ENCODE measurements at regions not wholly inside any gene's neighbourhood (a gene's known extent, or its start where the extent isn't known, plus 50 kb on each side); places are given as distances from the start of the nearest gene placed in this dataset.
A peak's percentile ranks its signal among the peaks of the same experiment; 100 is the strongest.

DNA sequence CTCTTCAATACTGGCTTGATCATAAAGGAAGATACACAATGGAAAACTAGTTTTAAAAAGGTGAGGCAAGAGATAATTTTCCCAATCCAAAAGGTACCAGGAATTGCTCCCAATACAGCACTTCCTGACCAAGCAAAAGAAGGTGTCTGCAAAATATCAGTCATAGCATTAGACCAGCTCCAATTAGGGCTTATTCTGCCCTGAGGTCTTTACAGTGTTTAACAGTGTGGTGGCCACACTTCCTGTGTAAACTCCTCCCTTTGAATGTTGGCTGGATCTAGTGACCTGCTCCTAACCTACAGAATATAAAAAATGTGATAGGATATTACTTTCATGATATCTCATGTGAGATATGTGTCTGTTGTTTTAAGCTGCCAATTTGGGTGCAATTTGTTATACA, 57.1 kb upstream of the BTN3A2 start:
- ChIA-PET POLR2A (interaction anchor here (0.6 to 1.5 kb wide), 4 partner anchors 13 to 336 kb away, joined by 3 to 9 read pairs (median 4); a partner anchor contains a TSS), CTCF (ENCODE audit: unreplicated experiment) (no interaction called here)
- intact Hi-C loops (cut with micrococcal nuclease; ENCODE audit: unreplicated experiment): no loop called here
- DNase-seq (ENCODE audit: low spot score): no peak
- no peak for TF ChIP-seq EZH2phosphoT487 (IDR thresholded peaks at IDR 0.05; ENCODE audit: borderline replicate concordance, low read depth, low read length)
- TF ChIP-seq, protein P1, sequence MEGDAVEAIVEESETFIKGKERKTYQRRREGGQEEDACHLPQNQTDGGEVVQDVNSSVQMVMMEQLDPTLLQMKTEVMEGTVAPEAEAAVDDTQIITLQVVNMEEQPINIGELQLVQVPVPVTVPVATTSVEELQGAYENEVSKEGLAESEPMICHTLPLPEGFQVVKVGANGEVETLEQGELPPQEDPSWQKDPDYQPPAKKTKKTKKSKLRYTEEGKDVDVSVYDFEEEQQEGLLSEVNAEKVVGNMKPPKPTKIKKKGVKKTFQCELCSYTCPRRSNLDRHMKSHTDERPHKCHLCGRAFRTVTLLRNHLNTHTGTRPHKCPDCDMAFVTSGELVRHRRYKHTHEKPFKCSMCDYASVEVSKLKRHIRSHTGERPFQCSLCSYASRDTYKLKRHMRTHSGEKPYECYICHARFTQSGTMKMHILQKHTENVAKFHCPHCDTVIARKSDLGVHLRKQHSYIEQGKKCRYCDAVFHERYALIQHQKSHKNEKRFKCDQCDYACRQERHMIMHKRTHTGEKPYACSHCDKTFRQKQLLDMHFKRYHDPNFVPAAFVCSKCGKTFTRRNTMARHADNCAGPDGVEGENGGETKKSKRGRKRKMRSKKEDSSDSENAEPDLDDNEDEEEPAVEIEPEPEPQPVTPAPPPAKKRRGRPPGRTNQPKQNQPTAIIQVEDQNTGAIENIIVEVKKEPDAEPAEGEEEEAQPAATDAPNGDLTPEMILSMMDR (conservative IDR thresholded peaks at IDR 0.05; ENCODE audit: low read length): no peak
- H3K36me3 ChIP-seq (ENCODE audit: insufficient read depth, low read length): no peaks in the 10 kb centered on the region
- no TSS peak for BruUV-seq (replicated peaks)
- H3K4me2 ChIP-seq (ENCODE audit: low read length): no peak overlapping the region
- H2AFZ ChIP-seq (ENCODE audit: low read length): peak overlapping the region; percentile 7; the same call in 1 of the 2 replicates
- H3K9me2 ChIP-seq (ENCODE audit: insufficient read depth, low read length): no peaks in the 10 kb centered on the region
- H3K9me3 ChIP-seq (ENCODE audit: low read length): no peaks in the 10 kb centered on the region
- H3K27ac ChIP-seq (ENCODE audit: low read depth, low read length, poor library complexity, severe bottlenecking): no peak overlapping the region
- H3K4me1 ChIP-seq (ENCODE audit: insufficient read depth, low read length, poor library complexity, severe bottlenecking): peaks cover 38% of the 10 kb centered on the region
- H4K20me1 ChIP-seq (ENCODE audit: insufficient read depth, low read length): no peaks in the 10 kb centered on the region
- H3K4me3 ChIP-seq (ENCODE audit: low read depth, low read length, poor library complexity, severe bottlenecking): no peak overlapping the region
- H3K79me2 ChIP-seq (ENCODE audit: insufficient read depth, low read depth, low read length): no peaks in the 10 kb centered on the region

- H3K79me2 ChIP-seq (ENCODE audit: insufficient read depth, low read depth, low read length): no peaks in the 10 kb centered on the region
- H3K9me3 ChIP-seq (ENCODE audit: low read length): no peaks in the 10 kb centered on the region
- ChIA-PET CTCF (ENCODE audit: unreplicated experiment) (no interaction called here), POLR2A (interaction anchor here (0.9 to 1.2 kb wide), 2 partner anchors 25 to 39 kb away, joined by 3 to 4 read pairs; a partner anchor contains a TSS)
- no peaks in the 10 kb centered on the region for H4K20me1 ChIP-seq (ENCODE audit: insufficient read depth, low read length)
- H2AFZ ChIP-seq (ENCODE audit: low read length): no peak overlapping the region
- intact Hi-C loops (cut with micrococcal nuclease; ENCODE audit: unreplicated experiment): loop anchor here (5.0 kb wide), 1 partner anchor 228 kb away; the partner anchor contains the start of gene HMGN4
- no peak for DNase-seq (ENCODE audit: low spot score)
- H3K36me3 ChIP-seq (ENCODE audit: insufficient read depth, low read length): no peaks in the 10 kb centered on the region
- no TSS peak for BruUV-seq (replicated peaks)
- no peaks in the 10 kb centered on the region for H3K9me2 ChIP-seq (ENCODE audit: insufficient read depth, low read length)
- TF ChIP-seq EZH2phosphoT487 (IDR thresholded peaks at IDR 0.05; ENCODE audit: borderline replicate concordance, low read depth, low read length): no peak
- TF ChIP-seq, protein P1 (conservative IDR thresholded peaks at IDR 0.05; ENCODE audit: low read length): no peak
- no peak overlapping the region for H3K27ac ChIP-seq (ENCODE audit: low read depth, low read length, poor library complexity, severe bottlenecking)
- no peak overlapping the region for H3K4me3 ChIP-seq (ENCODE audit: low read depth, low read length, poor library complexity, severe bottlenecking)
- no peak overlapping the region for H3K4me2 ChIP-seq (ENCODE audit: low read length)
- H3K4me1 ChIP-seq (ENCODE audit: insufficient read depth, low read length, poor library complexity, severe bottlenecking): peaks cover 39% of the 10 kb centered on the region
Observed at GRCh38 chr6:26309731-26310142, 55.3 kb upstream of the BTN3A2 start.

DNA sequence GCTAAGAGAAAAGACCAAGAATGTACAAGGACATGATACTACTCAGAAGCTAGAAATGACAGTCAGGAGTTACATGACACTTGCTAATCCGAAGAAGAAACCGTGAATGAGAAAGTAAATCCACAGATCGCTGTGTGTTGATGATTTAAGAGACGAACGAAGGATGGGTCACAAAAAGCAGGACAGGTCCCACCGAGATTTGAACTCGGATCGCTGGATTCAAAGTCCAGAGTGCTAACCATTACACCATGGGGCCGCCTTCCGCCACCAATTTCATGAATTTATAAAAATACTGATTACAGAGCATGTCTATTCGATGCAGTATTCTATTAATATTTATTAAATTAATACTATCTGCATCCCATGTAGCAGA, 54.0 kb upstream of the BTN3A2 start:
- Histone ChIP-seq H3K79me2 (ENCODE audit: insufficient read depth, low read depth, low read length) (no peaks in the 10 kb centered on the region), H3K4me2 (ENCODE audit: low read length) (peak overlapping the region; percentile 78), H4K20me1 (ENCODE audit: insufficient read depth, low read length) (no peaks in the 10 kb centered on the region), H2AFZ (ENCODE audit: low read length) (peak overlapping the region; percentile 20; the same call in 1 of the 2 replicates), H3K36me3 (ENCODE audit: insufficient read depth, low read length) (no peaks in the 10 kb centered on the region), H3K4me3 (ENCODE audit: low read depth, low read length, poor library complexity, severe bottlenecking) (peak overlapping the region; percentile 71), H3K9me2 (ENCODE audit: insufficient read depth, low read length) (no peaks in the 10 kb centered on the region), H3K27ac (ENCODE audit: low read depth, low read length, poor library complexity, severe bottlenecking) (peak overlapping the region; percentile 43), H3K4me1 (ENCODE audit: insufficient read depth, low read length, poor library complexity, severe bottlenecking) (peaks cover 29% of the 10 kb centered on the region), H3K9me3 (ENCODE audit: low read length) (no peaks in the 10 kb centered on the region)
- TF ChIP-seq EZH2phosphoT487 (IDR thresholded peaks at IDR 0.05; ENCODE audit: borderline replicate concordance, low read depth, low read length): no peak
- TF ChIP-seq, protein P1 (conservative IDR thresholded peaks at IDR 0.05; ENCODE audit: low read length): no peak
- BruUV-seq (replicated peaks): no TSS peak
- intact Hi-C loops (cut with micrococcal nuclease; ENCODE audit: unreplicated experiment): loop anchor here (1.0 to 5.0 kb wide), 2 partner anchors 25 to 226 kb away; partner anchors contain the start of gene HMGN4
- DNase-seq (ENCODE audit: low spot score): peak; percentile 49
- ChIA-PET POLR2A (interaction anchor here (1.3 kb wide), 1 partner anchor 226 kb away, joined by 4 read pairs; the partner anchor contains the start of gene HMGN4), CTCF (ENCODE audit: unreplicated experiment) (no interaction called here)
